ENCODE measurements at regions not wholly inside any gene's neighbourhood (a gene's known extent, or its start where the extent isn't known, plus 50 kb on each side); places are given as distances from the start of the nearest gene placed in this dataset.

GRCh38 chr6:113642714-113643406 is 214.3 kb upstream of the MARCKS start:
- TF ChIP-seq CTCF (IDR thresholded peaks at IDR 0.05 in 2 of 3, conservative IDR thresholded peaks at IDR 0.05 in 1 of 3; ENCODE audit: borderline replicate concordance in 1 of 3, insufficient read depth in 1 of 3, low read depth in 2 of 3, low read length in 2 of 3) (no peak), YY1 (IDR thresholded peaks at IDR 0.05; ENCODE audit: extremely low read depth, insufficient replicate concordance, low read depth, low read length) (no peak), SIN3A (IDR thresholded peaks at IDR 0.05; ENCODE audit: low read depth) (no peak), POLR2AphosphoS5 (IDR thresholded peaks at IDR 0.05; ENCODE audit: low read depth, low read length) (no peak), POLR2A (IDR thresholded peaks at IDR 0.05; ENCODE audit: borderline replicate concordance, extremely low read depth, insufficient read depth, insufficient read length) (no peak), TCF7L2 (IDR thresholded peaks at IDR 0.05; ENCODE audit: borderline replicate concordance, extremely low read depth, insufficient read depth, insufficient read length) (peak; percentile 10), REST (IDR thresholded peaks at IDR 0.05; ENCODE audit: low read depth) (no peak), ZFX (IDR thresholded peaks at IDR 0.05) (no peak), MAX (IDR thresholded peaks at IDR 0.05) (no peak), EGR1 (IDR thresholded peaks at IDR 0.05; ENCODE audit: low read depth) (no peak), ATF3 (IDR thresholded peaks at IDR 0.05) (no peak), RAD21 (IDR thresholded peaks at IDR 0.05; ENCODE audit: low read depth) (no peak), EZH2 (IDR thresholded peaks at IDR 0.05) (no peak), CBX3 (IDR thresholded peaks at IDR 0.05; ENCODE audit: low read depth) (no peak)
